ENCODE measurements at regions not wholly inside any gene's neighbourhood (a gene's known extent, or its start where the extent isn't known, plus 50 kb on each side); places are given as distances from the start of the nearest gene placed in this dataset.

- TF ChIP-seq CTCF (conservative IDR thresholded peaks at IDR 0.05) (no peak), ZFX (IDR thresholded peaks at IDR 0.05) (no peak)
These were observed 289.6 kb upstream of the ADAMTSL1 start for GRCh38 chr9:18184401-18184800.

Data from C4-2B (cell line).